H7 (cell line): ENCODE measurements at regions not wholly inside any gene's neighbourhood (a gene's known extent, or its start where the extent isn't known, plus 50 kb on each side); places are given as distances from the start of the nearest gene placed in this dataset.

Source experiments
- DNase-seq: peaks from one replicate; pipeline ENCODE4 v3.0.0; 2012
- H3K27me3 ChIP-seq: 2 replicates; pipeline ENCODE4 v1.6.0; 2011; ENCODE audit warnings: mild to moderate bottlenecking, low read length; ENCODE audit not compliant: control insufficient read depth, insufficient read depth
- H3K36me3 ChIP-seq: replicated peaks from 2 replicates; pipeline ENCODE4 v1.5.1; 2011; ENCODE audit warnings: low read length; ENCODE audit not compliant: control insufficient read depth, insufficient read depth
- H3K4me3 ChIP-seq: 2 replicates; pipeline ENCODE4 v1.5.1; 2011; ENCODE audit warnings: low read depth, mild to moderate bottlenecking, control low read depth, low read length, moderate library complexity; ENCODE audit not compliant: insufficient read depth

- no peak overlapping the region for H3K4me3 ChIP-seq
- no peak for DNase-seq
- no peaks in the 10 kb centered on the region for H3K27me3 ChIP-seq
- no peaks in the 10 kb centered on the region for H3K36me3 ChIP-seq
Observed at GRCh38 chr1:199295107-199295506, 656.3 kb downstream of the PTPRC start.

GRCh38 chr1:199297174-199297573 lies 658.3 kb downstream of the PTPRC start:
- no peaks in the 10 kb centered on the region for H3K27me3 ChIP-seq
- DNase-seq, result no peak
- no peaks in the 10 kb centered on the region for H3K36me3 ChIP-seq
- H3K4me3 ChIP-seq, result no peak overlapping the region

GRCh38 chr1:199297887-199298286 lies 659.0 kb downstream of the PTPRC start:
- no peaks in the 10 kb centered on the region for H3K27me3 ChIP-seq
- H3K36me3 ChIP-seq, result no peaks in the 10 kb centered on the region
- no peak overlapping the region for H3K4me3 ChIP-seq
- no peak for DNase-seq

- Histone ChIP-seq H3K4me3 (no peak overlapping the region), H3K36me3 (no peaks in the 10 kb centered on the region), H3K27me3 (no peaks in the 10 kb centered on the region)
- DNase-seq, result no peak
Observed at GRCh38 chr1:199298825-199299224, 660.0 kb downstream of the PTPRC start.

- DNase-seq, result no peak
- H3K4me3 ChIP-seq, result no peak overlapping the region
- H3K36me3 ChIP-seq, result no peaks in the 10 kb centered on the region
- no peaks in the 10 kb centered on the region for H3K27me3 ChIP-seq
Observed at GRCh38 chr1:199301472-199302217, 662.8 kb downstream of the PTPRC start.

GRCh38 chr1:199302554-199302953 lies 663.7 kb downstream of the PTPRC start:
- H3K4me3 ChIP-seq, result no peak overlapping the region
- H3K27me3 ChIP-seq, result no peaks in the 10 kb centered on the region
- H3K36me3 ChIP-seq, result no peaks in the 10 kb centered on the region
- no peak for DNase-seq

GRCh38 chr1:199303035-199303434 lies 664.2 kb downstream of the PTPRC start:
- no peaks in the 10 kb centered on the region for H3K27me3 ChIP-seq
- no peak for DNase-seq
- H3K36me3 ChIP-seq, result no peaks in the 10 kb centered on the region
- no peak overlapping the region for H3K4me3 ChIP-seq

- H3K36me3 ChIP-seq, result no peaks in the 10 kb centered on the region
- no peak overlapping the region for H3K4me3 ChIP-seq
- DNase-seq, result no peak
- H3K27me3 ChIP-seq, result no peaks in the 10 kb centered on the region
Observed at GRCh38 chr1:199305053-199305452, 666.2 kb downstream of the PTPRC start.

- no peaks in the 10 kb centered on the region for H3K36me3 ChIP-seq
- H3K27me3 ChIP-seq, result no peaks in the 10 kb centered on the region
- no peak for DNase-seq
- no peak overlapping the region for H3K4me3 ChIP-seq
Observed at GRCh38 chr1:199307496-199308264, 668.8 kb downstream of the PTPRC start.

- Histone ChIP-seq H3K36me3 (no peaks in the 10 kb centered on the region), H3K4me3 (no peak overlapping the region), H3K27me3 (no peaks in the 10 kb centered on the region)
- no peak for DNase-seq
Observed at GRCh38 chr1:199308349-199308846, 669.6 kb downstream of the PTPRC start.

- Histone ChIP-seq H3K36me3 (no peaks in the 10 kb centered on the region), H3K27me3 (no peaks in the 10 kb centered on the region), H3K4me3 (no peak overlapping the region)
- no peak for DNase-seq
Observed at GRCh38 chr1:199310708-199311107, 671.9 kb downstream of the PTPRC start.

- Histone ChIP-seq H3K36me3 (no peaks in the 10 kb centered on the region), H3K4me3 (no peak overlapping the region), H3K27me3 (no peaks in the 10 kb centered on the region)
- no peak for DNase-seq
Observed at GRCh38 chr1:199311478-199312262, 672.8 kb downstream of the PTPRC start.

- Histone ChIP-seq H3K36me3 (no peaks in the 10 kb centered on the region), H3K4me3 (no peak overlapping the region), H3K27me3 (no peaks in the 10 kb centered on the region)
- no peak for DNase-seq
Observed at GRCh38 chr1:199312626-199313025, 673.8 kb downstream of the PTPRC start.

- H3K27me3 ChIP-seq, result no peaks in the 10 kb centered on the region
- H3K4me3 ChIP-seq, result no peak overlapping the region
- H3K36me3 ChIP-seq, result no peaks in the 10 kb centered on the region
- DNase-seq, result no peak
Observed at GRCh38 chr1:199313444-199313843, 674.6 kb downstream of the PTPRC start.
